GM12875 (cell line): ENCODE measurements at regions not wholly inside any gene's neighbourhood (a gene's known extent, or its start where the extent isn't known, plus 50 kb on each side); places are given as distances from the start of the nearest gene placed in this dataset.
"Not testable (repeated sequence)": the region's sequence is repeated elsewhere in the genome, so short reads cannot be mapped to it uniquely, and the experiment has no call there.

Experiments used
- H3K4me3 ChIP-seq: one replicate; pipeline ENCODE4 v1.5.1; 2011; ENCODE audit warnings: low read depth, low read length, control low read depth
- TF ChIP-seq, protein P1 (sequence below): IDR thresholded peaks from 2 replicates; pipeline ENCODE4 v1.5.1; 2011; ENCODE audit warnings: low read depth, mild to moderate bottlenecking, control low read depth, inconsistent platforms, low read length, moderate library complexity, borderline replicate concordance; ENCODE audit not compliant: insufficient read depth

DNA sequence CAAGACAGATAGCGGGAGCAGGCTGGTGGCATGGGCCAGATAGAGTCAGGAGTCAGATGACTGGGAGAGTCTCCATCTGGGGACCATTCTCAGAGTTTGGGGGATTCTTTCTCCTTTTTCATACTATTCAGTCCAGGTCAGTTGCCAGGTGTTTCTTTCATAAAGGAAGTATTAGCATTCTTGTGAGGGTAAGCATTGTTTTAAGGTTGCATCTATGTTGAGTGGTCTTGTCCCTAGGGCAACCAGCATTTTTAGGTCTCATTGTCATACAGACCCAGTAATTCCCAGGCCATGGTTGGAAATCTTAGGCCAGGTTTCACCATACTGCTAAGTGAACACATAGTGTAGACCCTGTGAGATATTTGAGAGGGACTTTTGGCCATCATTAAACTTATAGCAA is 122.3 kb upstream of the POC5 start:
- H3K4me3 ChIP-seq: no peak overlapping the region
- TF ChIP-seq, protein P1, sequence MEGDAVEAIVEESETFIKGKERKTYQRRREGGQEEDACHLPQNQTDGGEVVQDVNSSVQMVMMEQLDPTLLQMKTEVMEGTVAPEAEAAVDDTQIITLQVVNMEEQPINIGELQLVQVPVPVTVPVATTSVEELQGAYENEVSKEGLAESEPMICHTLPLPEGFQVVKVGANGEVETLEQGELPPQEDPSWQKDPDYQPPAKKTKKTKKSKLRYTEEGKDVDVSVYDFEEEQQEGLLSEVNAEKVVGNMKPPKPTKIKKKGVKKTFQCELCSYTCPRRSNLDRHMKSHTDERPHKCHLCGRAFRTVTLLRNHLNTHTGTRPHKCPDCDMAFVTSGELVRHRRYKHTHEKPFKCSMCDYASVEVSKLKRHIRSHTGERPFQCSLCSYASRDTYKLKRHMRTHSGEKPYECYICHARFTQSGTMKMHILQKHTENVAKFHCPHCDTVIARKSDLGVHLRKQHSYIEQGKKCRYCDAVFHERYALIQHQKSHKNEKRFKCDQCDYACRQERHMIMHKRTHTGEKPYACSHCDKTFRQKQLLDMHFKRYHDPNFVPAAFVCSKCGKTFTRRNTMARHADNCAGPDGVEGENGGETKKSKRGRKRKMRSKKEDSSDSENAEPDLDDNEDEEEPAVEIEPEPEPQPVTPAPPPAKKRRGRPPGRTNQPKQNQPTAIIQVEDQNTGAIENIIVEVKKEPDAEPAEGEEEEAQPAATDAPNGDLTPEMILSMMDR: no peak

DNA sequence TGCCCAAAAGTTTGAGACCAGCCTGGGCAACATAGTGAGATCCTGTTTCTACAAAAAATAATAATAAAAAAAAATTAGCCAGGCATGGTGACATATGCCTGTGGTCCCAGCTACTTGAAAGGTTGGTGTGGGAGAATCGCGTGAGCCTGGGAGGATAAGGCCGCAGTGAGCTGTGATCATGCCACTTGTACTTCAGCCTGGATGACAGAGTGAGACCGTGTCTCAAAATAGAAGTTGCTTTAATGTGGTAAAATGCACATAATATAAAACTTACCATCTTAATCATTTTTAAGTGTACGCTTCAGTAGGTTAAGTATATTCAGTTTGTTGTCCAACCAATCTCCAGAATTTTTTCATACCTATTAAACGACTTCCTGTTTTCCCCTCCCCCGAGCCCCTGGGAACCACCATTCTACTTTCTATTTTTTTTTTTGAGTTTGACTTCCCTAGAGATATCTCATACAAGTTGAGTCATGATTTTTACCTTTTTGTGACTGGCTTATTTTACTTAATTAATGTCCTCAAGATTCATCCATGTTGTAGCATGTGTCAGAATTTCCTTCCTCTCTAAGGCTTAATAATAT is 120.1 kb upstream of the POC5 start:
- TF ChIP-seq, protein P1: no peak
- no peak overlapping the region for H3K4me3 ChIP-seq

- TF ChIP-seq, protein P1: no peak
- H3K4me3 ChIP-seq: no peak overlapping the region
Observed at GRCh38 chr5:75831561-75831960, 114.3 kb upstream of the POC5 start.

DNA sequence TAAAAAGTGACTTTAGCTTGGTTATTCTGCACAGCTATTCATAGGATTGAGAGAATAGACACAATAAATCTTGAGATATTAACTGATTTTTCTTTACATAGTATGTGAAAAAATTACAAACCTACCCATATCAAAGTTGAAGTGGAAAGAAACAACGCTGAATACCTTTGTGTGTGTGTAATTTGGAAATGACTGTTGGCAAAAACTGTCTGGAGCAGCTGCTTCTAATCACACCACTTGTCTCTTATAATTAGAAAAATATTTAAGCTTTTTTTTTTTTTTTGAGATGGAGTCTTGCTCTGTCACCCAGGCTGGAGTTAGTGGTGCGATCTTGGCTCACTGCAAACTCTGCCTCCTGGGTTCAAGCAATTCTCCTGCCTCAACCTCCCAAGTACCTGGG is 110.8 kb upstream of the POC5 start:
- no peak overlapping the region for H3K4me3 ChIP-seq
- TF ChIP-seq, protein P1: no peak

DNA sequence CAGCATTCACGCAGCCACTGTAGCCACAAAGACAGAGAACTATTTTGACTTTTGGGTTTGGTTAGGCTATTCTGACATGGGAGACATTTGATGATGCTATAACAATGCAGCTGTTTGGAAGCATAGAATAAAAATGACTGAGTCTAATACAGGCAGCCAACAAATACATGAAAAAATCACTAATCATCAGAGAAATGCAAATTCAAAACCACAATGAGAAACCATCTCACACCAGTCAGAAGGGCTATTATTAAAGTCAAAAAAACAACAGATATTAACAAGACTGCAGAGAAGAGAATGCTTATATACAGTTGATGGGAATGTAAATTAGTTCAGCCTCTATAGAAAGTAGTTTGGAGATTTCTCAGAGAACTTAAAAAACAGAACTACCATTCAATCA is 107.1 kb upstream of the POC5 start:
- no peak overlapping the region for H3K4me3 ChIP-seq
- TF ChIP-seq, protein P1: no peak

GRCh38 chr5:75823811-75824210 is 106.6 kb upstream of the POC5 start:
- no peak overlapping the region for H3K4me3 ChIP-seq
- TF ChIP-seq, protein P1: no peak

GRCh38 chr5:75818661-75819060 is 101.4 kb upstream of the POC5 start:
- TF ChIP-seq, protein P1: no peak

GRCh38 chr5:75799695-75800094 is 82.5 kb upstream of the POC5 start:
- not testable (repeated sequence) for H3K4me3 ChIP-seq

More at GRCh38 chr5:75818661-75819060, 101.4 kb upstream of the POC5 start:
- no peak overlapping the region for H3K4me3 ChIP-seq

GRCh38 chr5:75769338-75769737 is 52.1 kb upstream of the POC5 start:
- not testable (repeated sequence) for H3K4me3 ChIP-seq
